ENCODE measurements at regions not wholly inside any gene's neighbourhood (a gene's known extent, or its start where the extent isn't known, plus 50 kb on each side); places are given as distances from the start of the nearest gene placed in this dataset.

DNA sequence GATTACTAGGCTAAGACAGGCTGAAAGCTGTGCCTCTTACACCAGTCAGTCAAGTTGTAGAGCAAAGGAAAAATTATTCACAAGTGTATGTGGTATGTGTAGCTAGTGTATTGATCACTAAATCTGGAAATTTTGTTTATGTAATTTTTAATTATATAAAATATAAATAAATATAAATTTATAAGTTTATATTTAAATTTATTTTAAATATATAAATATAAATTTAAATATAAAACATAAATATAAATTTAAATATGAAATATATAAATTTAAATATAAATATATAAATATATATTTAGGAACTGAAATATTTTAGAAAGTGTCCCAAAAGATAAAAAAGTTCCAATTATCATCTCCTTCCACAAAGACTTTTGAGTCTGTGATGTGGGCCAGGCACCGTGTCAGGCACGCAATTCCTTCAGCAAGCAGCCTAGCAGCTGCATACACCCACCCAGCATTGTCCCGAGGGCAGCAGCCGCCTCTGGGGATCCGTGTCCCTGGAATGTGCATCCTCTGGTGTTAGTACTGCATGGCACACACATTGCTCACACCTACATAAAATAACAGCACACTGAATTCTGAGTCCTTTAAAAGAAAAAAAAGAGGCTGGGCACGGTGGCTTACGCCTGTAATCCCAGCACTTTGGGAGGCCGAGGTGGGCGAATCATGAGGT is 1098.0 kb downstream of the BRD1 start (continued):
- TF ChIP-seq ZNF70 (CRISPR knock-in tag; IDR thresholded peaks at IDR 0.05) (no peak), CSDC2 (CRISPR knock-in tag; IDR thresholded peaks at IDR 0.05) (no peak), RARB (CRISPR knock-in tag; IDR thresholded peaks at IDR 0.05) (no peak), ZFP3 (CRISPR knock-in tag; IDR thresholded peaks at IDR 0.05) (no peak), SNAI2 (CRISPR knock-in tag; IDR thresholded peaks at IDR 0.05) (no peak)

- no peak for ATAC-seq
- TF ChIP-seq TOX (CRISPR knock-in tag; IDR thresholded peaks at IDR 0.05; ENCODE audit: borderline replicate concordance) (no peak), TCF4 (CRISPR knock-in tag; IDR thresholded peaks at IDR 0.05; ENCODE audit: borderline replicate concordance) (no peak), OSR1 (CRISPR knock-in tag; IDR thresholded peaks at IDR 0.05) (no peak), CSRNP3 (CRISPR knock-in tag; IDR thresholded peaks at IDR 0.05) (no peak), RARB (CRISPR knock-in tag; IDR thresholded peaks at IDR 0.05) (no peak), PPARA (CRISPR knock-in tag; IDR thresholded peaks at IDR 0.05; ENCODE audit: borderline replicate concordance) (no peak), CSDC2 (CRISPR knock-in tag; IDR thresholded peaks at IDR 0.05) (no peak), ZNF8 (CRISPR knock-in tag; IDR thresholded peaks at IDR 0.05) (no peak), ZC3H10 (CRISPR knock-in tag; IDR thresholded peaks at IDR 0.05) (no peak), SNAI2 (CRISPR knock-in tag; IDR thresholded peaks at IDR 0.05) (no peak), ESRRG (CRISPR knock-in tag; IDR thresholded peaks at IDR 0.05) (no peak)
- TF ChIP-seq, protein P1, sequence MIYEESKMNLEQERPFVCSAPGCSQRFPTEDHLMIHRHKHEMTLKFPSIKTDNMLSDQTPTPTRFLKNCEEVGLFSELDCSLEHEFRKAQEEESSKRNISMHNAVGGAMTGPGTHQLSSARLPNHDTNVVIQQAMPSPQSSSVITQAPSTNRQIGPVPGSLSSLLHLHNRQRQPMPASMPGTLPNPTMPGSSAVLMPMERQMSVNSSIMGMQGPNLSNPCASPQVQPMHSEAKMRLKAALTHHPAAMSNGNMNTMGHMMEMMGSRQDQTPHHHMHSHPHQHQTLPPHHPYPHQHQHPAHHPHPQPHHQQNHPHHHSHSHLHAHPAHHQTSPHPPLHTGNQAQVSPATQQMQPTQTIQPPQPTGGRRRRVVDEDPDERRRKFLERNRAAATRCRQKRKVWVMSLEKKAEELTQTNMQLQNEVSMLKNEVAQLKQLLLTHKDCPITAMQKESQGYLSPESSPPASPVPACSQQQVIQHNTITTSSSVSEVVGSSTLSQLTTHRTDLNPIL (CRISPR knock-in tag; IDR thresholded peaks at IDR 0.05; ENCODE audit: low read depth), result no peak
Measured at GRCh38 chr22:48727454-48728058, 1100.1 kb downstream of the BRD1 start.

- no peak for ATAC-seq
- TF ChIP-seq ZNF70 (CRISPR knock-in tag; IDR thresholded peaks at IDR 0.05), result no peak
- no peak for TF ChIP-seq PPARA (CRISPR knock-in tag; IDR thresholded peaks at IDR 0.05; ENCODE audit: borderline replicate concordance)
- TF ChIP-seq PATZ1 (CRISPR knock-in tag; IDR thresholded peaks at IDR 0.05; ENCODE audit: borderline replicate concordance), result no peak
- no peak for TF ChIP-seq ARNTL (CRISPR knock-in tag; IDR thresholded peaks at IDR 0.05; ENCODE audit: borderline replicate concordance, low read depth)
- TF ChIP-seq CSDC2 (CRISPR knock-in tag; IDR thresholded peaks at IDR 0.05), result no peak
- TF ChIP-seq, protein P1 (CRISPR knock-in tag; IDR thresholded peaks at IDR 0.05; ENCODE audit: low read depth), result no peak
- TF ChIP-seq ISL1 (CRISPR knock-in tag; IDR thresholded peaks at IDR 0.05), result no peak
- TF ChIP-seq TCF4 (CRISPR knock-in tag; IDR thresholded peaks at IDR 0.05; ENCODE audit: borderline replicate concordance), result no peak
- TF ChIP-seq ZFP30 (CRISPR knock-in tag; IDR thresholded peaks at IDR 0.05), result no peak
- TF ChIP-seq SNAI2 (CRISPR knock-in tag; IDR thresholded peaks at IDR 0.05), result no peak
- TF ChIP-seq GLIS3 (CRISPR knock-in tag; IDR thresholded peaks at IDR 0.05), result no peak
Measured at GRCh38 chr22:48724899-48725298, 1102.8 kb downstream of the BRD1 start.

DNA sequence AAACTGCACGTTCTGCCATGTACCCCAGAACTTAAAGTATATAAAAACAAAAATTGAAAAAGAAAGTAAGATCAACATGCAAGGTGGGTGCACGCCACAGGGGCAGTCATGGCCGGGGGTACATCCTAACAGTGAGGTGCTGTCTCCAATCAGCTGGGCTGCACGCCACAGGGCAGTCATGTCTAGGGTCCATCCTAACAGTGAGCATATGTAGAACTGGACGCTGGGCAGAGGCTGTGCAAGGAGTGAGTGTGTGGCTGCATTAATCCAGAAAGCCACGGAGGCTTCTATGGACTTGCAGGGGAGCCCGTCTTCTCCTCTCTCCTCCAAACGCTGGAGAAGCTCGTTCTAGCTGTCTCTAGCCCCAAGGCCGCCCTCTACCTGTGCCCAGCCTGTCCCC is 1105.0 kb downstream of the BRD1 start:
- no peak for ATAC-seq
- no peak for TF ChIP-seq SNAI2 (CRISPR knock-in tag; IDR thresholded peaks at IDR 0.05)
- no peak for TF ChIP-seq POU6F1 (CRISPR knock-in tag; IDR thresholded peaks at IDR 0.05; ENCODE audit: borderline replicate concordance, low read depth)
- no peak for TF ChIP-seq ZC3H10 (CRISPR knock-in tag; IDR thresholded peaks at IDR 0.05)
- TF ChIP-seq TOX (CRISPR knock-in tag; IDR thresholded peaks at IDR 0.05; ENCODE audit: borderline replicate concordance), result no peak
- TF ChIP-seq OSR1 (CRISPR knock-in tag; IDR thresholded peaks at IDR 0.05), result no peak
- no peak for TF ChIP-seq ZNF8 (CRISPR knock-in tag; IDR thresholded peaks at IDR 0.05)
- no peak for TF ChIP-seq ARNTL (CRISPR knock-in tag; IDR thresholded peaks at IDR 0.05; ENCODE audit: borderline replicate concordance, low read depth)

All from SK-N-SH treated with all-trans-retinoic acid at 6 μM for 48 hours (cell line).